SK-N-SH (cell line): ENCODE measurements at regions not wholly inside any gene's neighbourhood (a gene's known extent, or its start where the extent isn't known, plus 50 kb on each side); places are given as distances from the start of the nearest gene placed in this dataset.
"Not testable (repeated sequence)": the region's sequence is repeated elsewhere in the genome, so short reads cannot be mapped to it uniquely, and the experiment has no call there.

Experiments used
- CTCF ChIA-PET: fragments of 300-600, 350-600 bp; formaldehyde crosslinking; extraction: SDS; loops from one replicate; lab custom pipeline; 2021; lab: Yijun Ruan, JAX
- POLR2A ChIA-PET: fragments of 350-600 bp; sonication (Branson Sonifier 250); formaldehyde crosslinking; extraction: SDS; loops from one replicate; lab custom pipeline; 2020; ENCODE audit warnings: antibody characterized with exemption, inconsistent platforms; lab: Yijun Ruan, JAX
- DNase-seq: peaks from one replicate; pipeline ENCODE4 v3.0.0; 2012
- H2AFZ ChIP-seq: fragments of 200-600 bp; sonication (generic); 2 replicates; pipeline ENCODE4 v1.8.1; 2016; ENCODE audit warnings: antibody characterized with exemption, mild to moderate bottlenecking, low read depth
- H3F3A ChIP-seq: fragments of 200-600 bp; sonication (generic); replicated peaks from 2 replicates; pipeline ENCODE3; 2016; ENCODE audit warnings: antibody characterized with exemption, mild to moderate bottlenecking; ENCODE audit not compliant: insufficient read depth
- H3K27ac ChIP-seq, 2 experiments: fragments of 200-500 bp in 1 of 2; fragments of 200-600 bp in 1 of 2; sonication (Bioruptor generic) in 1 of 2; sonication (generic), shearing (Covaris generic) in 1 of 2; 2 replicates each; pipeline versions ENCODE4 v1.5.1 to v1.6.1; 2014 to 2016; ENCODE audit warnings: low read depth in 2 of 2, inconsistent platforms in 1 of 2, low read length in 1 of 2, mild to moderate bottlenecking in 1 of 2, mixed read lengths in 1 of 2
- H3K27me3 ChIP-seq: fragments of 200-600 bp; sonication (generic), shearing (Covaris generic); 2 replicates; pipeline ENCODE4 v1.6.1; 2016; ENCODE audit warnings: mixed run types; ENCODE audit not compliant: insufficient read depth
- H3K36me3 ChIP-seq, 2 experiments: fragments of 200-500 bp in 1 of 2; fragments of 200-600 bp in 1 of 2; sonication (Bioruptor generic) in 1 of 2; sonication (generic) in 1 of 2; replicated peaks in 1 of 2; 2 replicates each; pipeline versions ENCODE3 to v1.5.1; 2014 to 2016; ENCODE audit warnings: low read length in 1 of 2, mild to moderate bottlenecking in 1 of 2; ENCODE audit not compliant: insufficient read depth in 2 of 2, control insufficient read depth in 1 of 2
- H3K4me1 ChIP-seq, 2 experiments: fragments of 200-500 bp in 1 of 2; fragments of 200-600 bp in 1 of 2; sonication (Bioruptor generic) in 1 of 2; sonication (generic), shearing (Covaris generic) in 1 of 2; 2 replicates each; pipeline versions ENCODE4 v1.5.1 to v1.6.1; 2014 to 2016; ENCODE audit warnings: low read depth in 1 of 2, low read length in 1 of 2, mixed run types in 1 of 2; ENCODE audit not compliant: insufficient read depth in 2 of 2, control insufficient read depth in 1 of 2
- H3K4me2 ChIP-seq: fragments of 200-600 bp; sonication (generic), shearing (Covaris generic); 2 replicates; pipeline ENCODE4 v1.6.1; 2017; ENCODE audit warnings: mixed run types
- H3K4me3 ChIP-seq, 2 experiments: fragments of 200-500 bp in 1 of 2; fragments of 200-600 bp in 1 of 2; sonication (Bioruptor generic) in 1 of 2; sonication (generic), shearing (Covaris generic) in 1 of 2; 2 replicates each; pipeline versions ENCODE4 v1.5.1 to v1.8.1; 2014 to 2016; ENCODE audit warnings: low read depth in 2 of 2, inconsistent platforms in 1 of 2, low read length in 1 of 2, mild to moderate bottlenecking in 1 of 2, mixed read lengths in 1 of 2, moderate library complexity in 1 of 2
- H3K79me2 ChIP-seq: fragments of 200-600 bp; sonication (generic); 2 replicates; pipeline ENCODE4 v1.8.1; 2017; ENCODE audit warnings: mild to moderate bottlenecking; ENCODE audit not compliant: insufficient read depth
- H3K9ac ChIP-seq: fragments of 200-600 bp; sonication (generic); 2 replicates; pipeline ENCODE4 v1.6.1; 2017; ENCODE audit warnings: mixed run types
- H3K9me2 ChIP-seq: fragments of 200-600 bp; sonication (generic); 2 replicates; pipeline ENCODE4 v1.6.1; 2017; ENCODE audit warnings: mixed run types
- H3K9me3 ChIP-seq: fragments of 200-600 bp; sonication (generic); 2 replicates; pipeline ENCODE4 v1.6.1; 2017; ENCODE audit warnings: mixed run types, mild to moderate bottlenecking, moderate library complexity
- H4K20me1 ChIP-seq: fragments of 200-600 bp; sonication (generic); 2 replicates; pipeline ENCODE4 v1.6.1; 2017; ENCODE audit warnings: mild to moderate bottlenecking, mixed run types; ENCODE audit not compliant: insufficient read depth
- EZH2phosphoT487 ChIP-seq: fragments of 200-600 bp; sonication (generic); IDR thresholded peaks from 2 replicates; pipeline ENCODE4 v1.6.1; 2017; ENCODE audit warnings: low read depth, mixed run types, mild to moderate bottlenecking, antibody characterized with exemption, moderate library complexity, borderline replicate concordance
- GATA2 ChIP-seq: sonication (generic); formaldehyde crosslinking; IDR thresholded peaks from 2 replicates; pipeline ENCODE4 v1.5.0; 2020; ENCODE audit warnings: mild to moderate bottlenecking, missing genetic modification reagents
- MAX ChIP-seq: IDR thresholded peaks from 2 replicates; pipeline ENCODE4 v1.4.0; 2012; ENCODE audit warnings: low read depth
- MEF2A ChIP-seq: IDR thresholded peaks from 2 replicates; pipeline ENCODE4 v1.4.0; 2012; ENCODE audit warnings: low read depth, borderline replicate concordance
- PBX3 ChIP-seq: IDR thresholded peaks from 2 replicates; pipeline ENCODE4; 2012
- REST ChIP-seq: IDR thresholded peaks from 2 replicates; pipeline ENCODE4 v1.6.1; 2012; ENCODE audit warnings: mild to moderate bottlenecking, low read depth, low read length, moderate library complexity
- RFX5 ChIP-seq: IDR thresholded peaks from 2 replicates; pipeline ENCODE4 v1.6.1; 2012; ENCODE audit warnings: mild to moderate bottlenecking, improper control_type of control experiment, low read length
- RXRA ChIP-seq: IDR thresholded peaks from 2 replicates; pipeline ENCODE4 v1.4.0; 2012; ENCODE audit warnings: low read depth, mild to moderate bottlenecking, borderline replicate concordance
- TEAD4 ChIP-seq: IDR thresholded peaks from 2 replicates; pipeline ENCODE4 v1.4.0; 2012; ENCODE audit warnings: mild to moderate bottlenecking, borderline replicate concordance; ENCODE audit not compliant: insufficient read depth
- USF2 ChIP-seq: fragments of 150-350 bp; IDR thresholded peaks from 2 replicates; pipeline ENCODE4 v1.6.1; 2017; ENCODE audit warnings: antibody characterized with exemption, low read length, low read depth, borderline replicate concordance
- WGBS: methylation state at CpG from one replicate; pipeline ENCODE4 v1.1.6; 2017; ENCODE audit warnings: low lambda C conversion rate; 5-methylcytosine and 5-hydroxymethylcytosine counted together

DNA sequence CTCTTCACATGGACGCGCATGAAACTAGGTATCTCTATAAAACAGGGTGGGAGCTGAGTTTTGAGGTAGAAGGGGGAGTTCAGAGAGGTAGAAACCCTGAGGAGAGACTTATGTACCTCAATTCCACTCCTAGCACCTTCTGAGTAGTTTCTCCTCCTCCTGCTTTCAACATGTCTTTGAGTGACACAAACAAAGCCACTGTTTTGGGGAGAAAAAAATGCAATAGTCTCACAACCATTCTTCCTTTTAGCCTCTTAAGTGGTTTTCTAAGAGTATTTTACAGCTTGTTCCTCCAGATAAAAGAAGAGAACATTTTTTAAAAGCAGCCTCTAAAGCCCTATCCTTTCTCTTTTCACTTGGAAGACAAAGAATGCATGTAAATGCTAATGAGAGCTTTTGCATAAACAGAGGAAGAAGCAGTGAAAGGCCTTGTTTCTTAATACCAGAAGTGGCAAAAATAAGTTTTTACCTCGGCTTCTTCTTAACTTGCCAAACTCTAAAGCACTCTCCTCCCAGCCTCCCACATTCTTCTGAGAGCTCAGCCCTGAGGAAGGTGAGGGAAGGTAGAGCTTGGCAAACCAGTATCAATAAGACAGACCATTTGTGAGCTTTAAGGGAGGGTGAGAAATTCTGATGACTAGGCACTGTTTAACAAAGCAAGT is 1304.4 kb upstream of the ACVR2A start (continued):
- TF ChIP-seq REST (no peak), EZH2phosphoT487 (no peak), TEAD4 (no peak), MEF2A (no peak)

DNA sequence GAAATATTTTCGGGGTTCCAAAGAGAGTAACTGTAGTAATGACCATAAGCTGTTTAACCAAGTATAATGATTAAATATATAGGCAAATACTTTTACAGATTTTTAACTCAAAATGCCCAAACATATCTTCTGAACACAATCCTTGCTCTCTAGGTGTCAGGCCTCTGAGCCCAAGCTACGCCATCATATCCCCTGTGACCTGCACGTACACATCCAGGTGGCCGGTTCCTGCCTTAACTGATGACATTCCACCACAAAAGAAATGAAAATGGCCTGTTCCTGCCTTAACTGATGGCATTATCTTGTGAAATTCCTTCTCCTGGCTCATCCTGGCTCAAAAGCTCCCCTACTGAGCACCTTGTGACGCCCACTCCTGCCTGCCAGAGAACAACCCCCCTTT is 1305.1 kb upstream of the ACVR2A start:
- H3K4me2 ChIP-seq, H3K9me3 ChIP-seq, H3K9ac ChIP-seq, DNase-seq, POLR2A ChIA-PET, CTCF ChIA-PET, H3K27me3 ChIP-seq, H4K20me1 ChIP-seq, H3F3A ChIP-seq, H2AFZ ChIP-seq, H3K27ac ChIP-seq, H3K4me3 ChIP-seq, H3K4me1 ChIP-seq, H3K79me2 ChIP-seq, H3K36me3 ChIP-seq, H3K9me2 ChIP-seq: not testable (repeated sequence)
- 44% methylated on average over 5 of the region's 5 CpGs for WGBS

DNA sequence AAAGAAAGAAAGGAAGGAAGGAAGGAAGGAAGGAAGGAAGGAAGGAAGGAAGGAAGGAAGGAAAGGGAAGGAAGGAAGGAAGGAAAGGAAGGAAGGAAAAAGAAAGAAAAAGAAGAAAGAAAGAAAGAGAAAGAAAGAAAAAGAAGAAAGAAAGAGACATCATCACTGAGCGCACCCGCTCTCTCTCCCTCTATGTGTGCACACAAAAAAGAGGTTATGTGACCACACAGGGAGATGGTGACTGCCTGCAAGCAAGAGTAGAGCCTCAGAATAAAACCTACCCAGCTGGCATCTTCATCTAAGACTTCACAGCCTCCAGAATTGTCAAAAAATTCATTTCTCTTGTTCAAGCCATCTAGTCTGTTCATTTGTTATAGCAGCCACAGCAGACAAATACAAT is 1307.4 kb upstream of the ACVR2A start:
- Histone ChIP-seq H3K9me2 (no peaks in the 10 kb centered on the region), H3K79me2 (no peaks in the 10 kb centered on the region), H3K9me3 (no peaks in the 10 kb centered on the region), H2AFZ (no peak overlapping the region), H3K4me1 (no peaks in the 10 kb centered on the region), H3K27ac (no peak overlapping the region), H3K4me2 (no peak overlapping the region), H3K4me3 (no peak overlapping the region), H3K9ac (no peak overlapping the region), H4K20me1 (no peaks in the 10 kb centered on the region), H3K27me3 (no peaks in the 10 kb centered on the region), H3K36me3 (no peaks in the 10 kb centered on the region), H3F3A (no peaks in the 10 kb centered on the region)
- CTCF ChIA-PET: no interaction called here
- WGBS: 94% methylated on average over 2 of the region's 2 CpGs
- POLR2A ChIA-PET: no interaction called here
- TF ChIP-seq RXRA (no peak), MAX (no peak), PBX3 (no peak), USF2 (no peak), GATA2 (CRISPR knock-in tag) (no peak), RFX5 (no peak)
- DNase-seq: no peak
